K562 (cell line): ENCODE measurements at regions not wholly inside any gene's neighbourhood (a gene's known extent, or its start where the extent isn't known, plus 50 kb on each side); places are given as distances from the start of the nearest gene placed in this dataset.

Source experiments
- ATAC-seq: fragments of 200-7000 bp; cut with Tn5 transposase; 3 replicates; pipeline ENCODE4 v1.9.1; 2020; ENCODE audit warnings: moderate library complexity
- BruUV-seq: library from RNA; stranded (reverse); fragments of 400-500 nt; replicated peaks from 2 replicates; lab custom pipeline; 2021; lab: Mats Ljungman, UMichigan
- CTCF ChIA-PET: fragments of 300-600 bp; formaldehyde crosslinking; extraction: SDS; loops from one replicate; lab custom pipeline; 2021; ENCODE audit warnings: low intra/inter-chr PET ratio; lab: Yijun Ruan, JAX
- POLR2A ChIA-PET: fragments of 300-600, 350-650 bp; sonication (Branson Sonifier 250); formaldehyde crosslinking; extraction: SDS; loops from one replicate; lab custom pipeline; 2021; ENCODE audit warnings: antibody characterized with exemption, inconsistent platforms; lab: Yijun Ruan, JAX
- DNase-seq, 4 experiments: peaks; one replicate each; pipeline versions ENCODE4 v3.0.0 to v3.0.0-alpha.2; 2011 to 2018; ENCODE audit warnings: low spot score in 3 of 4, mixed read lengths in 3 of 4; ENCODE audit errors: extremely low read depth in 1 of 4
- FAIRE-seq: peaks from 2 replicates; lab custom pipeline; 2011; peaks lifted over from hg19 to GRCh38; lab: Jason Lieb, UNC
- H2AFZ ChIP-seq: 2 replicates; pipeline ENCODE4 v1.6.0; 2011; ENCODE audit warnings: low read depth, low read length, control low read depth, inconsistent platforms
- H3K27ac ChIP-seq: fragments of 200-600 bp; 3 replicates; pipeline ENCODE4 v1.8.0; 2011; ENCODE audit warnings: low read depth, mild to moderate bottlenecking, control low read depth, inconsistent platforms, low read length, moderate library complexity, mixed read lengths; ENCODE audit errors: extremely low read depth
- H3K27me3 ChIP-seq, 2 experiments: fragments of 300-600 bp in 1 of 2; 2 replicates in 1 of 2; 3 replicates in 1 of 2; pipeline versions ENCODE4 v1.6.0 to v1.8.0; 2011; ENCODE audit warnings: inconsistent platforms in 2 of 2, low read length in 2 of 2, mild to moderate bottlenecking in 1 of 2, mixed read lengths in 1 of 2, moderate library complexity in 1 of 2; ENCODE audit not compliant: control insufficient read depth in 2 of 2, insufficient read depth in 2 of 2
- H3K36me3 ChIP-seq: fragments of 300-600 bp; 3 replicates; pipeline ENCODE4 v1.8.0; 2011; ENCODE audit warnings: mild to moderate bottlenecking, low read length, inconsistent platforms; ENCODE audit not compliant: control insufficient read depth, insufficient read depth
- H3K4me1 ChIP-seq, 2 experiments: fragments of 200-600 bp in 1 of 2; replicated peaks in 1 of 2; 2 replicates in 1 of 2; 3 replicates in 1 of 2; pipeline versions ENCODE4 v1.5.1 to v1.8.0; 2011; ENCODE audit warnings: inconsistent platforms in 2 of 2, low read length in 2 of 2, mild to moderate bottlenecking in 1 of 2, mixed read lengths in 1 of 2, moderate library complexity in 1 of 2; ENCODE audit not compliant: control insufficient read depth in 2 of 2, insufficient read depth in 2 of 2
- H3K4me2 ChIP-seq: 2 replicates; pipeline ENCODE4 v1.6.1; 2011; ENCODE audit warnings: low read length, control low read depth, inconsistent platforms, mixed read lengths; ENCODE audit not compliant: insufficient read depth
- H3K4me3 ChIP-seq: fragments of 200-600 bp; sonication (generic), shearing (Covaris generic); 2 replicates; pipeline ENCODE4 v1.5.1; 2016; ENCODE audit warnings: control low read depth, inconsistent platforms
- H3K79me2 ChIP-seq: fragments of 200-600 bp; 3 replicates; pipeline ENCODE4 v1.8.0; 2011; ENCODE audit warnings: low read length, inconsistent platforms; ENCODE audit not compliant: control insufficient read depth, insufficient read depth
- H3K9ac ChIP-seq, 2 experiments: 2 replicates each; pipeline versions ENCODE4 v1.6.0 to v1.6.1; 2011; ENCODE audit warnings: low read depth in 2 of 2, low read length in 2 of 2, control low read depth in 1 of 2, inconsistent platforms in 1 of 2, mild to moderate bottlenecking in 1 of 2, mixed read lengths in 1 of 2; ENCODE audit not compliant: insufficient read depth in 1 of 2
- H3K9me1 ChIP-seq: one replicate; pipeline ENCODE4 v1.6.0; 2011; ENCODE audit warnings: inconsistent platforms, mild to moderate bottlenecking, low read length, moderate library complexity; ENCODE audit not compliant: control insufficient read depth, insufficient read depth
- H3K9me3 ChIP-seq: replicated peaks from 2 replicates; pipeline ENCODE4 v1.5.1; 2011; ENCODE audit warnings: low read depth, low read length, inconsistent platforms; ENCODE audit not compliant: control insufficient read depth, insufficient read depth
- H4K20me1 ChIP-seq: replicated peaks from 2 replicates; pipeline ENCODE4 v1.6.1; 2011; ENCODE audit warnings: low read length, inconsistent platforms, mixed read lengths; ENCODE audit not compliant: control insufficient read depth, insufficient read depth
- CHD4 ChIP-seq: fragments of 200-600 bp; sonication (generic); IDR thresholded peaks from 3 replicates; pipeline ENCODE4 v1.6.1; 2012; ENCODE audit warnings: low read depth, mild to moderate bottlenecking, mixed read lengths, low read length, inconsistent platforms; ENCODE audit not compliant: insufficient read depth, insufficient replicate concordance, poor library complexity, severe bottlenecking
- ETV6 ChIP-seq, 3 experiments: fragments of 150-350 bp in 1 of 3; sonication (generic) in 1 of 3; formaldehyde crosslinking in 1 of 3; IDR thresholded peaks; 2 replicates each; pipeline versions ENCODE4 v1.6.1 to v1.8.0; 2014 to 2022; ENCODE audit warnings: borderline replicate concordance in 2 of 3, low read depth in 2 of 3, antibody characterized with exemption in 1 of 3, low read length in 1 of 3, mild to moderate bottlenecking in 1 of 3, missing genetic modification reagents in 1 of 3
- GABPB2 ChIP-seq: fragments of 250-450 bp; sonication (Bioruptor Pico); conservative IDR thresholded peaks from 2 replicates; pipeline ENCODE4 v1.5.1; 2021; ENCODE audit warnings: mild to moderate bottlenecking
- MAFK ChIP-seq: IDR thresholded peaks from 2 replicates; pipeline ENCODE4 v1.6.1; 2011; ENCODE audit warnings: low read length, improper control_type of control experiment
- NFIC ChIP-seq: fragments of 450-650 bp; IDR thresholded peaks from 2 replicates; pipeline ENCODE4 v1.6.1; 2017; ENCODE audit warnings: mild to moderate bottlenecking, inconsistent platforms
- NR2C1 ChIP-seq, 2 experiments: fragments of 450-650 bp; IDR thresholded peaks; 2 replicates each; pipeline ENCODE4 v1.6.1; 2017; ENCODE audit warnings: mild to moderate bottlenecking in 2 of 2, antibody characterized with exemption in 1 of 2, inconsistent platforms in 1 of 2, missing compliant biosample characterization in 1 of 2, missing genetic modification characterization in 1 of 2
- TBL1XR1 ChIP-seq, 2 experiments: IDR thresholded peaks; 2 replicates each; pipeline ENCODE4 v1.6.1; 2012; ENCODE audit warnings: improper control_type of control experiment in 2 of 2, low read length in 2 of 2, mild to moderate bottlenecking in 1 of 2
- ZNF75A ChIP-seq: fragments of 450-650 bp; formaldehyde crosslinking; IDR thresholded peaks from 2 replicates; pipeline ENCODE4 v1.4.0; 2020; ENCODE audit warnings: mild to moderate bottlenecking
- ZNF77 ChIP-seq: fragments of 250-450 bp; sonication (Bioruptor Pico); IDR thresholded peaks from 2 replicates; pipeline ENCODE4 v1.5.0; 2020
- WGBS: fragments of 100-300 bp; shearing (Covaris generic); methylation state at CpG from one replicate; pipeline ENCODE4 v1.1.6; 2016; ENCODE audit warnings: low coverage, mixed read lengths; ENCODE audit not compliant: insufficient coverage; ENCODE audit errors: missing lambda C conversion rate; 5-methylcytosine and 5-hydroxymethylcytosine counted together
- in situ Hi-C: fragments of 300-500 bp; cut with MboI; formaldehyde crosslinking; loops from 4 replicates; pipeline ENCODE4 v1.15.0; 2018; ENCODE audit warnings: inconsistent platforms, mixed read lengths
- intact Hi-C: fragments of 100-400 bp; cut with micrococcal nuclease; formaldehyde crosslinking; loops from 2 replicates; pipeline ENCODE4 v1.14.2; 2022
- TF ChIP-seq, protein P1 (sequence below): sonication (generic); formaldehyde crosslinking; IDR thresholded peaks from 2 replicates; pipeline ENCODE4 v1.8.1; 2023; ENCODE audit warnings: mild to moderate bottlenecking, missing genetic modification reagents
- TF ChIP-seq, protein P2 (sequence below): fragments of 250-450 bp; sonication (Bioruptor Pico); IDR thresholded peaks from 2 replicates; pipeline ENCODE4 v1.9.0; 2021; ENCODE audit warnings: mild to moderate bottlenecking
- TF ChIP-seq, protein P3 (sequence below): fragments of 250-450 bp; sonication (Bioruptor Pico); IDR thresholded peaks from 2 replicates; pipeline ENCODE4 v1.5.0; 2021

DNA sequence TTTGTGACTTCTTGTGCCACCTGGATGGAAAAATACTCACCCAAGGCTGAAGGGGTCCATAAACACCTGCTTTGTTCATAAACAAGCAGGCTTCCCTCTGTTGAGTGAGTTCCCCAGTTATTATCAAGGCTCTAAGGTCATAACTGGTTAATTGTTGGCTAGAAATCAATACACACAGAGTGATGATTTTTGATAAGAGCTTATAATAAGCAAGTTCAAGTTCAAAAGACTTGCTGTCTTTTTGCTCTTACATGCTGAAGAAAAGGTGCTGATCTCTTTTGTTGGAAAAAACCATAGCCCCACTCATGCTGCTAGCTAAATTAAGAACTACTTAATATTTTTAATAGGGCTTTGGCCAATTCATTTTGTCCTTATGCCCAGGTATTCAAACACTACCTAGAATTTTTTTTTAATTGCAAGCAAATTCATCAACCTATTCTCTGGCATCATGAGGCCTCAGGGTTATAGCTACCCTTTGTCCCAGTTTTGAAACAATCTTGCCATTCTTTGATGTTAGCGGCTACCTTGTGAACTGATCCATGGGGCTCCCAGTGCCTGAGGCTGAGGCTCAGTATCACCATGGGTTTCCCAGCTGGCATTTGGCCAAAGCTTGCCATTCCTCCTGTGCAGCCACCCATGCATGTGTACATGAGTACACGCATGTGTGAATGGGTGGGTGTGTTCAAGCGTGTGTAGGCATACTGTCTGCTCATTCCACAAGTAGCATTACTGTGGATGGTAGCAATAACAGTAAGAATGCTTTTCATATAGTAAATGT is 127.6 kb upstream of the LPP start:
- Histone ChIP-seq H3K27me3 (no peaks in the 10 kb centered on the region; a peak in 2 of 5 replicates), H3K9me3 (no peaks in the 10 kb centered on the region), H2AFZ (no peak overlapping the region), H3K4me3 (no peak overlapping the region), H3K9ac (no peak overlapping the region), H3K4me2 (no peak overlapping the region), H3K4me1 (no peaks in the 10 kb centered on the region), H3K9me1 (no peaks in the 10 kb centered on the region), H4K20me1 (no peaks in the 10 kb centered on the region; the same call in 1 of the 2 replicates), H3K36me3 (no peaks in the 10 kb centered on the region), H3K27ac (no peak overlapping the region), H3K79me2 (no peaks in the 10 kb centered on the region)
- BruUV-seq = no TSS peak
- CTCF ChIA-PET = interaction anchor here (0.5 kb wide), 1 partner anchor 289 kb away, joined by 5 read pairs; no protein-coding TSS in a partner anchor
- in situ Hi-C loops = no loop called here
- ATAC-seq (no peak), FAIRE-seq (no peak), DNase-seq (no peak)
- WGBS = 7% methylated on average over 3 of the region's 3 CpGs
- POLR2A ChIA-PET = no interaction called here
- TF ChIP-seq NFIC (peak; percentile 28; the same call in 1 of the 2 replicates), CHD4 (no peak)
- intact Hi-C loops = no loop called here

GRCh38 chr3:188031121-188031520 is 122.8 kb upstream of the LPP start:
- Histone ChIP-seq H3K36me3 (no peaks in the 10 kb centered on the region), H3K27ac (no peak overlapping the region), H3K4me1 (no peaks in the 10 kb centered on the region), H3K79me2 (no peaks in the 10 kb centered on the region), H3K4me2 (no peak overlapping the region), H3K4me3 (no peak overlapping the region), H2AFZ (no peak overlapping the region), H4K20me1 (no peaks in the 10 kb centered on the region; the same call in 1 of the 2 replicates), H3K27me3 (no peaks in the 10 kb centered on the region; a peak in 2 of 5 replicates), H3K9me1 (no peaks in the 10 kb centered on the region), H3K9ac (no peak overlapping the region), H3K9me3 (no peaks in the 10 kb centered on the region)
- BruUV-seq = no TSS peak
- no peak for DNase-seq
- no peak for FAIRE-seq
- intact Hi-C loops = no loop called here
- in situ Hi-C loops = no loop called here
- ChIA-PET POLR2A (no interaction called here), CTCF (no interaction called here)
- ATAC-seq = no peak
- WGBS = 0% methylated on average over 2 of the region's 2 CpGs
- TF ChIP-seq TBL1XR1 (IDR thresholded peaks at IDR 0.05; ENCODE audit: low read length in 2 of 2) (no peak), ZNF77 (CRISPR knock-in tag) (no peak), GABPB2 (CRISPR knock-in tag) (no peak), MAFK (no peak), ETV6 (IDR thresholded peaks at IDR 0.05; ENCODE audit: borderline replicate concordance in 1 of 2, low read depth in 2 of 2, low read length in 1 of 2) (no peak), ETV6 (CRISPR knock-in tag; IDR thresholded peaks at IDR 0.05; ENCODE audit: borderline replicate concordance) (no peak), ZNF75A (CRISPR knock-in tag) (no peak), NR2C1 (IDR thresholded peaks at IDR 0.05) (no peak), NR2C1 (tag; IDR thresholded peaks at IDR 0.05) (no peak)
- TF ChIP-seq, protein P1, sequence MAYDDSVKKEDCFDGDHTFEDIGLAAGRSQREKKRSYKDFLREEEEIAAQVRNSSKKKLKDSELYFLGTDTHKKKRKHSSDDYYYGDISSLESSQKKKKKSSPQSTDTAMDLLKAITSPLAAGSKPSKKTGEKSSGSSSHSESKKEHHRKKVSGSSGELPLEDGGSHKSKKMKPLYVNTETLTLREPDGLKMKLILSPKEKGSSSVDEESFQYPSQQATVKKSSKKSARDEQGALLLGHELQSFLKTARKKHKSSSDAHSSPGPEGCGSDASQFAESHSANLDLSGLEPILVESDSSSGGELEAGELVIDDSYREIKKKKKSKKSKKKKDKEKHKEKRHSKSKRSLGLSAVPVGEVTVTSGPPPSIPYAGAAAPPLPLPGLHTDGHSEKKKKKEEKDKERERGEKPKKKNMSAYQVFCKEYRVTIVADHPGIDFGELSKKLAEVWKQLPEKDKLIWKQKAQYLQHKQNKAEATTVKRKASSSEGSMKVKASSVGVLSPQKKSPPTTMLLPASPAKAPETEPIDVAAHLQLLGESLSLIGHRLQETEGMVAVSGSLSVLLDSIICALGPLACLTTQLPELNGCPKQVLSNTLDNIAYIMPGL = no peak
- TF ChIP-seq, protein P2, sequence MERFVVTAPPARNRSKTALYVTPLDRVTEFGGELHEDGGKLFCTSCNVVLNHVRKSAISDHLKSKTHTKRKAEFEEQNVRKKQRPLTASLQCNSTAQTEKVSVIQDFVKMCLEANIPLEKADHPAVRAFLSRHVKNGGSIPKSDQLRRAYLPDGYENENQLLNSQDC (CRISPR knock-in tag) = no peak
- TF ChIP-seq, protein P3, sequence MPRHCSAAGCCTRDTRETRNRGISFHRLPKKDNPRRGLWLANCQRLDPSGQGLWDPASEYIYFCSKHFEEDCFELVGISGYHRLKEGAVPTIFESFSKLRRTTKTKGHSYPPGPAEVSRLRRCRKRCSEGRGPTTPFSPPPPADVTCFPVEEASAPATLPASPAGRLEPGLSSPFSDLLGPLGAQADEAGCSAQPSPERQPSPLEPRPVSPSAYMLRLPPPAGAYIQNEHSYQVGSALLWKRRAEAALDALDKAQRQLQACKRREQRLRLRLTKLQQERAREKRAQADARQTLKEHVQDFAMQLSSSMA = no peak
